ENCODE measurements at regions not wholly inside any gene's neighbourhood (a gene's known extent, or its start where the extent isn't known, plus 50 kb on each side); places are given as distances from the start of the nearest gene placed in this dataset.

DNA sequence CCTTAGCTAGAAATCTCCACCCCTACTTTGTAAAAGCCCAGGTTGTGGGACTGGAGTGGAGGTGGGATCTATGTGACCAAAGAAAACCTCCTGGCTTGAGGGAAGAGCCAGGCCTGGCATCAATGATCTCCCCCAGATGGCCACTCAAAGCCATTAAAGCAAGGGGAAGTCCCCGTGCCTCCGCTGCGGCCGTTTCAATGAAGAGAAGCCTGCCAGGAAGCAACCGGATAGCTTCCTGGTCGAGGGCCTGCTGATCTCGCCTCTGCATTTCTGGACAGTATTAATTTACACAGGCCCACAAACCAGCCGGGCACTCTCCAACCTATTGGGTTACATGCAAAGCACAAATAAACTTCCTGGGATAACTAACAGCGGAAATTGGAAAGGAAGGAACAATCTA lies 160.5 kb upstream of the MSX2 start:
- TF ChIP-seq CTCF (IDR thresholded peaks at IDR 0.05; ENCODE audit: poor library complexity) (no peak), EZH2 (IDR thresholded peaks at IDR 0.05; ENCODE audit: borderline replicate concordance) (no peak), EZH2phosphoT487 (IDR thresholded peaks at IDR 0.05; ENCODE audit: low read depth, severe bottlenecking, unreplicated experiment) (no peak)
